ENCODE measurements at regions not wholly inside any gene's neighbourhood (a gene's known extent, or its start where the extent isn't known, plus 50 kb on each side); places are given as distances from the start of the nearest gene placed in this dataset.

DNA sequence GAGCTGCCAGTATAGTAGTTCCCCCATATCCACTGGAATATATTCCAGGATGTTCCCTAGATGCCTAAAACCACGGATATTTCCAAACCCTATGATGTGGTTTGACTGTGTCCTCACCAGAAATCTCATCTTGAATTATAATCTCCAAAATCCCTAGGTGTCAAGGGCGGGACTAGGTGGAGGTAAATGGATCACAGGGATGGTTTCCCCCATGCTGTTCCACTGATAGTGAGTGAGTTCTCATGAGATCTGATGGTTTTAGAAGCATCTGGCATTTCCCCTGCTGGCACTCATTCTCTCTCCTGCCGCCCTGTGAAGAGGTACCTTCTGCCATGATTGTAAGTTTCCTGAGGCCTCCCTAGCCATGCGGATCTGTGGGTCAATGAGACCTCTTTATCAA, 168.6 kb downstream of the MAF start (continued):
- TF ChIP-seq ZBTB20 (CRISPR knock-in tag; IDR thresholded peaks at IDR 0.05; ENCODE audit: borderline replicate concordance, low read depth) = no peak
- TF ChIP-seq, protein P1, sequence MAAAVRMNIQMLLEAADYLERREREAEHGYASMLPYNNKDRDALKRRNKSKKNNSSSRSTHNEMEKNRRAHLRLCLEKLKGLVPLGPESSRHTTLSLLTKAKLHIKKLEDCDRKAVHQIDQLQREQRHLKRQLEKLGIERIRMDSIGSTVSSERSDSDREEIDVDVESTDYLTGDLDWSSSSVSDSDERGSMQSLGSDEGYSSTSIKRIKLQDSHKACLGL (CRISPR knock-in tag; IDR thresholded peaks at IDR 0.05) = no peak
- no peak for TF ChIP-seq ZNF101 (CRISPR knock-in tag; IDR thresholded peaks at IDR 0.05; ENCODE audit: borderline replicate concordance, low read depth)
- TF ChIP-seq NFKBIZ (CRISPR knock-in tag; IDR thresholded peaks at IDR 0.05) = no peak
- TF ChIP-seq ZNF615 (CRISPR knock-in tag; IDR thresholded peaks at IDR 0.05; ENCODE audit: borderline replicate concordance) = no peak

DNA sequence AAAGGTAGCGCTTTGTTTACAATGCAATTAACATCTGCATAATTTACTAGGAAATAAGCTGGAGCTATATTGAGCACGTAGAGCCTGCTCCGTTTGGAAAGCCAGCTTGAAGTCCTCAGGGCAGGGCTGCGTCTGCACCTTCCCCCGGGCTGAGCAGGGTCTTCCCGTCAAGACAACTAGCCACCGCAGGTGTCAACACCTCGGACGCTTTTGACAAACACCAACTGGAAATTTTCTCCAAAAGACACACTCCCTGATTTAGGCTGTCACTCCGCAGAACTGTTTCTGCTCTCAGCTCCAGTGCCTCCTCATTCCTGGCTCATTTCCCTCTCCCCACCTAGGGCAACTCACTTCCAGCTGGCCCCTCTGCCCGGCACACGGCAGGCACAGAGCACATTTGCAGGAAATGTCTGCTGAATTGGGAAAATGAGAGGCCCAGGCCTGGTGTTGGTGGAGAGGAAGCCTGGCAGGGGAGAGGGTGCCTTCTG, 170.3 kb downstream of the MAF start:
- no peaks in the 10 kb centered on the region for H4K20me1 ChIP-seq (ENCODE audit: insufficient read depth, low read length)
- H3K4me1 ChIP-seq (ENCODE audit: insufficient read depth, low read length) = no peaks in the 10 kb centered on the region
- FAIRE-seq = no peak
- ATAC-seq = no peak; the same call in 2 of the 3 replicates
- no peak for DNase-seq (ENCODE audit: low spot score)
- CTCF ChIA-PET (ENCODE audit: low intra/inter-chr PET ratio, low total read pairs) = no interaction called here
- no peak overlapping the region for H3K4me3 ChIP-seq (replicated peaks in 1 of 3; ENCODE audit: insufficient read depth in 1 of 3, low read depth in 2 of 3, low read length in 3 of 3)
- 51% methylated on average over 12 of the region's 12 CpGs for WGBS (ENCODE audit: low lambda C conversion rate)
- no peaks in the 10 kb centered on the region for H3K36me3 ChIP-seq (replicated peaks in 1 of 2; ENCODE audit: control insufficient read depth in 1 of 2, insufficient read depth in 2 of 2, low read length in 2 of 2)
- no peak overlapping the region for H3K27ac ChIP-seq (ENCODE audit: extremely low read length, insufficient read depth, low read length)
- POLR2A ChIA-PET = no interaction called here
- no peak overlapping the region for H2AFZ ChIP-seq (ENCODE audit: low read length)
- intact Hi-C loops (cut with micrococcal nuclease; ENCODE audit: unreplicated experiment) (no loop called here), in situ Hi-C loops (cut with HindIII; ENCODE audit: extremely low pct_ligation_motif_present, low pct_unique_long_range_greater_than_20kb) (no loop called here)
- H3K27me3 ChIP-seq (ENCODE audit: control insufficient read depth in 1 of 2, insufficient read depth in 2 of 2, low read length in 2 of 2) = peaks cover 0 to 18% of the 10 kb centered on the region in 2 experiments; a peak in 1 of 5 replicates
- no peak overlapping the region for H3K9ac ChIP-seq (ENCODE audit: insufficient read depth, low read depth, low read length)
- no peaks in the 10 kb centered on the region for H3K9me3 ChIP-seq (ENCODE audit: low read length)
- no TSS peak for BruUV-seq (replicated peaks)
- no peak overlapping the region for H3K4me2 ChIP-seq (ENCODE audit: low read depth, low read length)
- TF ChIP-seq NRL (CRISPR knock-in tag; IDR thresholded peaks at IDR 0.05; ENCODE audit: borderline replicate concordance) (no peak), MIXL1 (CRISPR knock-in tag; IDR thresholded peaks at IDR 0.05) (no peak), ATF7 (IDR thresholded peaks at IDR 0.05) (no peak), ATF7 (CRISPR knock-in tag; IDR thresholded peaks at IDR 0.05) (no peak), RORA (CRISPR knock-in tag; IDR thresholded peaks at IDR 0.05) (no peak), KAT7 (CRISPR knock-in tag; IDR thresholded peaks at IDR 0.05; ENCODE audit: borderline replicate concordance) (no peak), ETV6 (CRISPR knock-in tag; conservative IDR thresholded peaks at IDR 0.05) (no peak), TEAD2 (CRISPR knock-in tag; IDR thresholded peaks at IDR 0.05) (no peak)
- TF ChIP-seq, protein P2, sequence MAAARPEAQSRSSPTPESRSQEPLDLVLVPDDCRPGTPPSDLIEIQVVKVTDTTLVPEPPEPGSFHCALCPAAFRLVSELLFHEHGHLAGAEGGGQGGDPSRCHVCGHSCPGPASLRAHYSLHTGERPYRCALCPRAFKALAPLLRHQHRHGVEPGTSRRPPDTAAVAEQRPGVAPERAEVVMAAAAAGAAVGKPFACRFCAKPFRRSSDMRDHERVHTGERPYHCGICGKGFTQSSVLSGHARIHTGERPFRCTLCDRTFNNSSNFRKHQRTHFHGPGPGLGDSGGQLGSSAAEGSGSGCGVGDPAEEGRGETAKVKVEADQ (CRISPR knock-in tag; IDR thresholded peaks at IDR 0.05; ENCODE audit: borderline replicate concordance) = no peak
- TF ChIP-seq, protein P3, sequence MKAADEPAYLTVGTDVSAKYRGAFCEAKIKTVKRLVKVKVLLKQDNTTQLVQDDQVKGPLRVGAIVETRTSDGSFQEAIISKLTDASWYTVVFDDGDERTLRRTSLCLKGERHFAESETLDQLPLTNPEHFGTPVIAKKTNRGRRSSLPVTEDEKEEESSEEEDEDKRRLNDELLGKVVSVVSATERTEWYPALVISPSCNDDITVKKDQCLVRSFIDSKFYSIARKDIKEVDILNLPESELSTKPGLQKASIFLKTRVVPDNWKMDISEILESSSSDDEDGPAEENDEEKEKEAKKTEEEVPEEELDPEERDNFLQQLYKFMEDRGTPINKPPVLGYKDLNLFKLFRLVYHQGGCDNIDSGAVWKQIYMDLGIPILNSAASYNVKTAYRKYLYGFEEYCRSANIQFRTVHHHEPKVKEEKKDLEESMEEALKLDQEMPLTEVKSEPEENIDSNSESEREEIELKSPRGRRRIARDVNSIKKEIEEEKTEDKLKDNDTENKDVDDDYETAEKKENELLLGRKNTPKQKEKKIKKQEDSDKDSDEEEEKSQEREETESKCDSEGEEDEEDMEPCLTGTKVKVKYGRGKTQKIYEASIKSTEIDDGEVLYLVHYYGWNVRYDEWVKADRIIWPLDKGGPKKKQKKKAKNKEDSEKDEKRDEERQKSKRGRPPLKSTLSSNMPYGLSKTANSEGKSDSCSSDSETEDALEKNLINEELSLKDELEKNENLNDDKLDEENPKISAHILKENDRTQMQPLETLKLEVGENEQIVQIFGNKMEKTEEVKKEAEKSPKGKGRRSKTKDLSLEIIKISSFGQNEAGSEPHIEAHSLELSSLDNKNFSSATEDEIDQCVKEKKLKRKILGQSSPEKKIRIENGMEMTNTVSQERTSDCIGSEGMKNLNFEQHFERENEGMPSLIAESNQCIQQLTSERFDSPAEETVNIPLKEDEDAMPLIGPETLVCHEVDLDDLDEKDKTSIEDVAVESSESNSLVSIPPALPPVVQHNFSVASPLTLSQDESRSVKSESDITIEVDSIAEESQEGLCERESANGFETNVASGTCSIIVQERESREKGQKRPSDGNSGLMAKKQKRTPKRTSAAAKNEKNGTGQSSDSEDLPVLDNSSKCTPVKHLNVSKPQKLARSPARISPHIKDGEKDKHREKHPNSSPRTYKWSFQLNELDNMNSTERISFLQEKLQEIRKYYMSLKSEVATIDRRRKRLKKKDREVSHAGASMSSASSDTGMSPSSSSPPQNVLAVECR (CRISPR knock-in tag; IDR thresholded peaks at IDR 0.05; ENCODE audit: borderline replicate concordance) = no peak
- TF ChIP-seq, protein P4, sequence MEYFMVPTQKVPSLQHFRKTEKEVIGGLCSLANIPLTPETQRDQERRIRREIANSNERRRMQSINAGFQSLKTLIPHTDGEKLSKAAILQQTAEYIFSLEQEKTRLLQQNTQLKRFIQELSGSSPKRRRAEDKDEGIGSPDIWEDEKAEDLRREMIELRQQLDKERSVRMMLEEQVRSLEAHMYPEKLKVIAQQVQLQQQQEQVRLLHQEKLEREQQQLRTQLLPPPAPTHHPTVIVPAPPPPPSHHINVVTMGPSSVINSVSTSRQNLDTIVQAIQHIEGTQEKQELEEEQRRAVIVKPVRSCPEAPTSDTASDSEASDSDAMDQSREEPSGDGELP (IDR thresholded peaks at IDR 0.05; ENCODE audit: borderline replicate concordance, low read depth) = no peak
- TF ChIP-seq, protein P5, sequence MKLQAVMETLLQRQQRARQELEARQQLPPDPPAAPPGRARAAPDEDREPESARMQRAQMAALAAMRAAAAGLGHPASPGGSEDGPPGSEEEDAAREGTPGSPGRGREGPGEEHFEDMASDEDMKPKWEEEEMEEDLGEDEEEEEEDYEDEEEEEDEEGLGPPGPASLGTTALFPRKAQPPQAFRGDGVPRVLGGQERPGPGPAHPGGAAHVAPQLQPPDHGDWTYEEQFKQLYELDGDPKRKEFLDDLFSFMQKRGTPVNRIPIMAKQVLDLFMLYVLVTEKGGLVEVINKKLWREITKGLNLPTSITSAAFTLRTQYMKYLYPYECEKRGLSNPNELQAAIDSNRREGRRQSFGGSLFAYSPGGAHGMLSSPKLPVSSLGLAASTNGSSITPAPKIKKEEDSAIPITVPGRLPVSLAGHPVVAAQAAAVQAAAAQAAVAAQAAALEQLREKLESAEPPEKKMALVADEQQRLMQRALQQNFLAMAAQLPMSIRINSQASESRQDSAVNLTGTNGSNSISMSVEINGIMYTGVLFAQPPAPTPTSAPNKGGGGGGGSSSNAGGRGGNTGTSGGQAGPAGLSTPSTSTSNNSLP (IDR thresholded peaks at IDR 0.05; ENCODE audit: low read depth, low read length) = no peak
- no peaks in the 10 kb centered on the region for H3K79me2 ChIP-seq (ENCODE audit: insufficient read depth, low read length)
